Keratinocyte (primary cell): ENCODE measurements at regions not wholly inside any gene's neighbourhood (a gene's known extent, or its start where the extent isn't known, plus 50 kb on each side); places are given as distances from the start of the nearest gene placed in this dataset.

ENCODE experiments used
- DNase-seq: peaks from one replicate; pipeline ENCODE4 v3.0.0-alpha.2; 2011; ENCODE audit warnings: low read depth, missing footprints, low spot score
- FAIRE-seq: peaks from 2 replicates; lab custom pipeline; 2011; peaks lifted over from hg19 to GRCh38; lab: Jason Lieb, UNC
- H2AFZ ChIP-seq: 2 replicates; pipeline ENCODE4 v1.6.0; 2012; ENCODE audit warnings: low read length, control low read depth, inconsistent platforms; ENCODE audit not compliant: control insufficient read depth
- H3K27ac ChIP-seq: 2 replicates; pipeline ENCODE4 v1.5.1; 2011; ENCODE audit warnings: low read length; ENCODE audit not compliant: control insufficient read depth, insufficient read depth
- H3K27me3 ChIP-seq: 3 replicates; pipeline ENCODE4 v1.6.0; 2011; ENCODE audit warnings: low read length; ENCODE audit not compliant: control insufficient read depth, insufficient read depth; ENCODE audit errors: extremely low read depth
- H3K36me3 ChIP-seq, 2 experiments: 2 replicates in 1 of 2; 3 replicates in 1 of 2; pipeline ENCODE4 v1.5.1; 2011; ENCODE audit warnings: low read length in 2 of 2, mild to moderate bottlenecking in 1 of 2; ENCODE audit not compliant: control insufficient read depth in 2 of 2, insufficient read depth in 2 of 2; ENCODE audit errors: extremely low read depth in 1 of 2
- H3K4me1 ChIP-seq: 3 replicates; pipeline ENCODE4 v1.5.1; 2011; ENCODE audit warnings: low read length; ENCODE audit not compliant: control insufficient read depth, insufficient read depth; ENCODE audit errors: extremely low read depth
- H3K4me2 ChIP-seq: 3 replicates; pipeline ENCODE4 v1.6.0; 2011; ENCODE audit warnings: low read depth, low read length; ENCODE audit not compliant: control insufficient read depth, insufficient read depth; ENCODE audit errors: extremely low read depth
- H3K4me3 ChIP-seq, 3 experiments: fragments of 200-600 bp in 1 of 3; sonication (generic) in 1 of 3; 2 replicates in 2 of 3; 3 replicates in 1 of 3; pipeline ENCODE4 v1.5.1; 2011 to 2016; ENCODE audit warnings: low read length in 3 of 3, mild to moderate bottlenecking in 3 of 3, control low read depth in 2 of 3, inconsistent platforms in 1 of 3, low read depth in 1 of 3, mixed read lengths in 1 of 3, mixed run types in 1 of 3, moderate library complexity in 1 of 3; ENCODE audit not compliant: control insufficient read depth in 2 of 3, insufficient read depth in 2 of 3; ENCODE audit errors: extremely low read depth in 1 of 3
- H3K79me2 ChIP-seq: 2 replicates; pipeline ENCODE4 v1.6.0; 2012; ENCODE audit warnings: low read length; ENCODE audit not compliant: control insufficient read depth, insufficient read depth
- H3K9ac ChIP-seq: 3 replicates; pipeline ENCODE4 v1.6.0; 2011; ENCODE audit warnings: low read length; ENCODE audit not compliant: control insufficient read depth, insufficient read depth; ENCODE audit errors: extremely low read depth
- H3K9me1 ChIP-seq: 3 replicates; pipeline ENCODE4 v1.6.0; 2011; ENCODE audit warnings: low read length; ENCODE audit not compliant: control insufficient read depth, insufficient read depth; ENCODE audit errors: extremely low read depth
- H3K9me3 ChIP-seq: 2 replicates; pipeline ENCODE4 v1.5.1; 2012; ENCODE audit warnings: low read depth, low read length; ENCODE audit not compliant: control insufficient read depth
- H4K20me1 ChIP-seq: 3 replicates; pipeline ENCODE4 v1.6.0; 2011; ENCODE audit warnings: low read length; ENCODE audit not compliant: control insufficient read depth, insufficient read depth; ENCODE audit errors: extremely low read depth
- CTCF ChIP-seq, 3 experiments: IDR thresholded peaks in 1 of 3; conservative IDR thresholded peaks in 1 of 3; optimal IDR thresholded peaks in 1 of 3; 2 replicates in 2 of 3; 3 replicates in 1 of 3; pipeline versions ENCODE3 to v1.5.1; 2011; ENCODE audit warnings: low read length in 3 of 3, mild to moderate bottlenecking in 3 of 3, moderate library complexity in 2 of 3, control low read depth in 1 of 3, inconsistent platforms in 1 of 3; ENCODE audit not compliant: insufficient read depth in 2 of 3; ENCODE audit errors: extremely low read depth in 1 of 3
- EZH2 ChIP-seq: IDR thresholded peaks from one replicate; pipeline ENCODE4 v1.6.1; 2012; ENCODE audit warnings: inconsistent platforms, mild to moderate bottlenecking, low read length, moderate library complexity
- dilution Hi-C: fragments of 300-500 bp; cut with MboI; formaldehyde crosslinking; loops from one replicate; pipeline ENCODE4 v1.7.0; 2020; ENCODE audit warnings: low sequenced_read_pairs; ENCODE audit not compliant: extremely low pct_ligation_motif_present

- Histone ChIP-seq H3K9me3 (peaks cover 7% of the 10 kb centered on the region), H4K20me1 (no peaks in the 10 kb centered on the region), H3K4me1 (no peaks in the 10 kb centered on the region), H3K4me3 (no peak overlapping the region), H3K27ac (no peak overlapping the region), H3K36me3 (no peaks in the 10 kb centered on the region), H3K9me1 (no peaks in the 10 kb centered on the region), H3K9ac (no peak overlapping the region), H3K27me3 (no peaks in the 10 kb centered on the region), H3K79me2 (no peaks in the 10 kb centered on the region), H3K4me2 (no peak overlapping the region), H2AFZ (no peak overlapping the region)
- TF ChIP-seq CTCF (optimal IDR thresholded peaks at IDR 0.05 in 1 of 3, IDR thresholded peaks at IDR 0.05 in 1 of 3, conservative IDR thresholded peaks at IDR 0.05 in 1 of 3; ENCODE audit: extremely low read depth in 1 of 3, insufficient read depth in 2 of 3, low read length in 3 of 3) (no peak), EZH2 (no peak)
- DNase-seq (no peak), FAIRE-seq (no peak)
- dilution Hi-C loops = no loop called here
These were observed 1457.7 kb downstream of the BRD1 start for GRCh38 chr22:48369789-48370507.

GRCh38 chr22:48368975-48369525 lies 1458.6 kb downstream of the BRD1 start:
- no peak for TF ChIP-seq EZH2
- TF ChIP-seq CTCF (optimal IDR thresholded peaks at IDR 0.05 in 1 of 3, IDR thresholded peaks at IDR 0.05 in 1 of 3, conservative IDR thresholded peaks at IDR 0.05 in 1 of 3; ENCODE audit: extremely low read depth in 1 of 3, insufficient read depth in 2 of 3, low read length in 3 of 3) = no peak
- FAIRE-seq (no peak), DNase-seq (no peak)
- Histone ChIP-seq H3K4me1 (no peaks in the 10 kb centered on the region), H2AFZ (no peak overlapping the region), H3K9ac (no peak overlapping the region), H3K9me3 (peaks cover 7% of the 10 kb centered on the region), H3K27me3 (no peaks in the 10 kb centered on the region), H3K4me2 (no peak overlapping the region), H3K36me3 (no peaks in the 10 kb centered on the region), H4K20me1 (no peaks in the 10 kb centered on the region), H3K79me2 (no peaks in the 10 kb centered on the region), H3K9me1 (no peaks in the 10 kb centered on the region), H3K27ac (no peak overlapping the region), H3K4me3 (no peak overlapping the region)
- dilution Hi-C loops = no loop called here
